Gastrocnemius medialis (tissue), 4 donors: ENCODE measurements at regions not wholly inside any gene's neighbourhood (a gene's known extent, or its start where the extent isn't known, plus 50 kb on each side); places are given as distances from the start of the nearest gene placed in this dataset.
A peak's percentile ranks its signal among the peaks of the same experiment; 100 is the strongest.

ENCODE experiments used
- ATAC-seq, 2 donors: fragments of 150-250 bp; one replicate each; pipeline ENCODE4 v1.9.1; 2016
- DNase-seq, 2 donors: peaks; one replicate each; pipeline ENCODE4 v3.0.0-alpha.2; 2019
- H3K27ac ChIP-seq, 4 donors: fragments of 200-600 bp; sonication (generic); 1 replicate in 1 of 4; 2 replicates in 3 of 4; pipeline ENCODE4 v1.5.1; 2016 to 2018; ENCODE audit warnings: mild to moderate bottlenecking in 2 of 4, moderate library complexity in 1 of 4
- H3K27me3 ChIP-seq, 3 donors: fragments of 200-600 bp; sonication (generic) in 2 of 3; 1 replicate in 1 of 3; 2 replicates in 2 of 3; pipeline versions ENCODE4 v1.5.1 to v1.6.0; 2016 to 2019; ENCODE audit warnings: mild to moderate bottlenecking in 1 of 3, moderate library complexity in 1 of 3
- H3K36me3 ChIP-seq, 2 donors: fragments of 200-600 bp; sonication (generic) in 1 of 2; one replicate each; pipeline ENCODE4 v1.5.1; 2017 to 2018
- H3K4me1 ChIP-seq, 2 donors: fragments of 200-600 bp; sonication (generic) in 1 of 2; one replicate each; pipeline ENCODE4 v1.5.1; 2016 to 2017; ENCODE audit warnings: mild to moderate bottlenecking in 2 of 2
- H3K4me3 ChIP-seq, 4 donors: fragments of 200-600 bp; sonication (generic) in 3 of 4; 1 replicate in 1 of 4; 2 replicates in 3 of 4; pipeline ENCODE4 v1.5.1; 2016 to 2019; ENCODE audit warnings: mild to moderate bottlenecking in 2 of 4
- H3K9me3 ChIP-seq, 3 donors: fragments of 200-600 bp; sonication (generic) in 2 of 3; 1 replicate in 1 of 3; 2 replicates in 2 of 3; pipeline ENCODE4 v1.5.1; 2016 to 2019
- POLR2A ChIP-seq, 2 donors: fragments of 450-650 bp; IDR thresholded peaks; one replicate each; pipeline ENCODE4 v1.6.1; 2017; ENCODE audit warnings: antibody characterized with exemption in 2 of 2, mild to moderate bottlenecking in 2 of 2, moderate library complexity in 2 of 2
- in situ Hi-C, 4 donors: fragments of 200-750 bp; cut with MboI; loops; one replicate each; pipeline versions ENCODE4 v1.15.0 to v1.8.0; 2017; ENCODE audit warnings: low sequenced_read_pairs in 4 of 4
- intact Hi-C: fragments of 100-400 bp; cut with DNase I; formaldehyde crosslinking; loops from one replicate; pipeline ENCODE4 v1.15.1; 2023; ENCODE audit warnings: low total_unique reads
- TF ChIP-seq, protein P1 (sequence below), 5 experiments: fragments of 450-650 bp in 3 of 5; fragments of 200-600 bp in 2 of 5; sonication (generic) in 2 of 5; IDR thresholded peaks in 4 of 5; conservative IDR thresholded peaks in 1 of 5; 1 replicate in 4 of 5; 2 replicates in 1 of 5; pipeline ENCODE4 v1.5.1; 2016 to 2019; ENCODE audit warnings: antibody characterized with exemption in 5 of 5, mild to moderate bottlenecking in 3 of 5, moderate library complexity in 3 of 5

DNA sequence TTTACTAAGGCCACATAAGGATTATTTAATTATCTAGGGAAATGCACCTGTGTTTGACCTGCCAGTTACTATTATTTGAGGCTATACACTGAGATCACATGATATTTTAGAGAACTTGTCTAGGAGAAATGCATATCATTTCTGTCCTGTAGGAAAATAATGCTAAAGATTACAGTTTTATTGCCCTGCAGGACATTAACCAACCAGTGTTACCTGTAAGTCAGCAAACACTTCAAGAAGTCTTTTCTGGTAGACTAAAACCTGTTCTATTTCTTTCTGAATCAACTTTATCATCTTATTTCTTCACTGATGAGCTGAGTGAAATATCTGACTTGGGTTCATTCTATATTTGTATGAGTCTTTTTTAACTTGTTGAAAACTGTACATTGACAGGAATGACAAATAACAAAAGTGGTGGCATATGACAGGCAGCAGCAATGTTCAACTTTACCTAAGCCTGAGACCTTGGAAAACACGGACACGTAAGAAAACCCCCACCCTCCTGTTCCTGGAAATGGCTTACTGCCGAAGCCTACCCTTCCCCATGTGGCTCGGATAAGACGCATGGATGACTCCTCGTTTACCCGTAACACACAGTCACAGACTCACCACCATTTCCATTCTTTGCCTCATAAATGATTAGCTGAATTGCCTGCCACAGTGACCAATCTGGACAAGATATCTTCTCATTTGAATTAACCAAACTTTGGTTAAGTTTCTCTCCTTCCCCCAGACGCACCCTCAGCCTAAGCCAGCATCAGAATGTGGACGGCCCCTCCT lies 118.0 kb upstream of the CD93 start:
- Histone ChIP-seq H3K4me1 (peaks cover 22 to 23% of the 10 kb centered on the region in 2 donors), H3K27ac (peak overlapping the region in 2 of 4 donors; percentile 24 to 34), H3K9me3 (no peaks in the 10 kb centered on the region), H3K36me3 (no peaks in the 10 kb centered on the region), H3K4me3 (no peak overlapping the region), H3K27me3 (no peaks in the 10 kb centered on the region)
- intact Hi-C loops (loop anchor here (5.0 kb wide), 1 partner anchor 512 kb away; no protein-coding TSS in a partner anchor), in situ Hi-C loops (loop anchor here in 2 of 4 donors (25.0 kb wide), 1 partner anchor 492 kb away; no protein-coding TSS in a partner anchor)
- DNase-seq: no peak
- ATAC-seq: no peak
- no peak for TF ChIP-seq POLR2A (IDR thresholded peaks at IDR 0.05)
- TF ChIP-seq, protein P1, sequence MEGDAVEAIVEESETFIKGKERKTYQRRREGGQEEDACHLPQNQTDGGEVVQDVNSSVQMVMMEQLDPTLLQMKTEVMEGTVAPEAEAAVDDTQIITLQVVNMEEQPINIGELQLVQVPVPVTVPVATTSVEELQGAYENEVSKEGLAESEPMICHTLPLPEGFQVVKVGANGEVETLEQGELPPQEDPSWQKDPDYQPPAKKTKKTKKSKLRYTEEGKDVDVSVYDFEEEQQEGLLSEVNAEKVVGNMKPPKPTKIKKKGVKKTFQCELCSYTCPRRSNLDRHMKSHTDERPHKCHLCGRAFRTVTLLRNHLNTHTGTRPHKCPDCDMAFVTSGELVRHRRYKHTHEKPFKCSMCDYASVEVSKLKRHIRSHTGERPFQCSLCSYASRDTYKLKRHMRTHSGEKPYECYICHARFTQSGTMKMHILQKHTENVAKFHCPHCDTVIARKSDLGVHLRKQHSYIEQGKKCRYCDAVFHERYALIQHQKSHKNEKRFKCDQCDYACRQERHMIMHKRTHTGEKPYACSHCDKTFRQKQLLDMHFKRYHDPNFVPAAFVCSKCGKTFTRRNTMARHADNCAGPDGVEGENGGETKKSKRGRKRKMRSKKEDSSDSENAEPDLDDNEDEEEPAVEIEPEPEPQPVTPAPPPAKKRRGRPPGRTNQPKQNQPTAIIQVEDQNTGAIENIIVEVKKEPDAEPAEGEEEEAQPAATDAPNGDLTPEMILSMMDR (IDR thresholded peaks at IDR 0.05 in 4 of 5, conservative IDR thresholded peaks at IDR 0.05 in 1 of 5): no peak

DNA sequence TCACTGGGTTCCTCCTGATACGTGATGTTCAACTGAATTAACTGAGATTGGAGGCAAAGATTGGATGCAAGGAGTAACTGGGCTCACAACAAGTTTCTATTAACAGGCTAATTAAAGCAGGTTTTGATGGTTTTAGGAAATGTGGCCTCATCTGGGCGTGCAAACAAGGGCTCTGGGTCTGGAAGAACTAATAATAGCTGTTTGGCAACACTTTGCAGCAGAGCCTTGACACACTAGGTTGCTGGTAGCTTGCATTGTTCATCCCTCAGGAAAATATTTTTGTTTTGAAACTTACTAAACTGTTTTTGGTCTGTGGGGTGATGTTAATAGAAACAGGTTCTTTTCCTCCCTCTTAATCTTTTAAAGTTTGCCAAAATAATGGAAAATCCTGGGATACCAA lies 117.2 kb upstream of the CD93 start:
- TF ChIP-seq, protein P1 (IDR thresholded peaks at IDR 0.05 in 4 of 5, conservative IDR thresholded peaks at IDR 0.05 in 1 of 5): no peak
- peaks cover 22 to 23% of the 10 kb centered on the region in 2 donors for H3K4me1 ChIP-seq
- no peak overlapping the region for H3K4me3 ChIP-seq
- H3K27me3 ChIP-seq: no peaks in the 10 kb centered on the region
- DNase-seq (no peak), ATAC-seq (peak in 1 of 2 donors; percentile 25)
- no peaks in the 10 kb centered on the region for H3K9me3 ChIP-seq
- peak overlapping the region in 3 of 4 donors; percentile 24 to 47 (median 44) for H3K27ac ChIP-seq
- no peaks in the 10 kb centered on the region for H3K36me3 ChIP-seq
- intact Hi-C loops (loop anchor here (5.0 kb wide), 1 partner anchor 511 kb away; no protein-coding TSS in a partner anchor), in situ Hi-C loops (loop anchor here in 2 of 4 donors (25.0 kb wide), 1 partner anchor 491 kb away; no protein-coding TSS in a partner anchor)

DNA sequence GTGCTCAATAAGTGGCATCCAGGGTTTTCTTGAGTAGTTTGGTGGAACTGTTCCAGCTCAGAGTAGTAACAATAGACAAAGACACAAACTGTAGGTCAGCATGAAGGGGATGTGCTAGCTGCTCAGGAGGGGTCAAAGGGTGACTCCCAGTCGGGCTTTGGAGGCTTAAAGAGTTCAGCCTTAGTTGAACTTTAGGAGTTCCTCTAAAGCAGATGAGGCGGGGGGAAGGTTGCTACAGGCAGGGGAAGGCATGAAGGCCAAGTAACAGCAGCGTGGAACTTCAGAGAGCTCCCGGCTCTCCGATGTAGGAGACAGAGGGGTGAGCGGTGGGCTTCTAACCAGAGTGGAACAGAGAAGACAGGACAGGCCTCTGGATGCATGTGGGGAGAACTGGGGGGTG lies 115.5 kb upstream of the CD93 start:
- in situ Hi-C loops: loop anchor here in 2 of 4 donors (25.0 kb wide), 1 partner anchor 489 kb away; no protein-coding TSS in a partner anchor
- TF ChIP-seq, protein P1 (IDR thresholded peaks at IDR 0.05 in 4 of 5, conservative IDR thresholded peaks at IDR 0.05 in 1 of 5): no peak
- TF ChIP-seq POLR2A (IDR thresholded peaks at IDR 0.05): no peak
- no peak for ATAC-seq
- Histone ChIP-seq H3K27me3 (no peaks in the 10 kb centered on the region), H3K36me3 (no peaks in the 10 kb centered on the region), H3K9me3 (no peaks in the 10 kb centered on the region), H3K27ac (no peak overlapping the region), H3K4me1 (peaks cover 21 to 22% of the 10 kb centered on the region in 2 donors), H3K4me3 (no peak overlapping the region)
- DNase-seq: no peak
- intact Hi-C loops: loop anchor here (5.0 kb wide), 1 partner anchor 509 kb away; no protein-coding TSS in a partner anchor

DNA sequence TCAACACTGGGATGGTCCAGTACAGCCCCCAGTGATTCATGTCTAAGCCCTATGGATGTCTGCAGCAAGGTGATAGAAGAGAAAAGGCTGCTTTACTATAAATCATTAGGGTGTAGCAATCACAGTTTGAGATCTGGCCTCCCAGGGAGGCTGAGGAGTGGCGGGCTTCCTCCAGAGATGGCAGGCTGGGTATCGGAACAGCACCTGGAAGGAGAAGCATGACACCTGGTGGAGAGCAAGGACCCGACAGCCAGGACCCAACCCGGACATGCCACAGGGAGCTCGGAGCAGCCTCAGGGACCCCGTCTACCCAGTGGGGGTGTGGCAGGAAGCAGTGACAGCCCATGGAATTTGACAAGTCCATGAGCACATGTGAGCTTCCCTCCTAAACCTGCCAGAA lies 114.8 kb upstream of the CD93 start:
- no peaks in the 10 kb centered on the region for H3K36me3 ChIP-seq
- no peaks in the 10 kb centered on the region for H3K27me3 ChIP-seq
- ATAC-seq (peak in 1 of 2 donors; percentile 85), DNase-seq (peak in 1 of 2 donors; percentile 46)
- no peak overlapping the region for H3K27ac ChIP-seq
- TF ChIP-seq, protein P1 (IDR thresholded peaks at IDR 0.05 in 4 of 5, conservative IDR thresholded peaks at IDR 0.05 in 1 of 5): peak; percentile 39 to 63 (median 54)
- TF ChIP-seq POLR2A (IDR thresholded peaks at IDR 0.05): no peak
- no peaks in the 10 kb centered on the region for H3K9me3 ChIP-seq
- H3K4me3 ChIP-seq: no peak overlapping the region
- H3K4me1 ChIP-seq: peaks cover 14 to 15% of the 10 kb centered on the region in 2 donors
- in situ Hi-C loops: loop anchor here in 2 of 4 donors (25.0 kb wide), 1 partner anchor 489 kb away; no protein-coding TSS in a partner anchor
- intact Hi-C loops: loop anchor here (5.0 kb wide), 1 partner anchor 509 kb away; no protein-coding TSS in a partner anchor
